H9 (cell line): ENCODE measurements at regions not wholly inside any gene's neighbourhood (a gene's known extent, or its start where the extent isn't known, plus 50 kb on each side); places are given as distances from the start of the nearest gene placed in this dataset.

Source experiments
- DNase-seq: peaks from one replicate; pipeline ENCODE4 v3.0.0-alpha.2; 2017
- H2AFZ ChIP-seq: one replicate; pipeline ENCODE4 v1.6.1; 2013; ENCODE audit warnings: mild to moderate bottlenecking, low read length, control low read depth, moderate library complexity
- H2AK5ac ChIP-seq: 2 replicates; pipeline ENCODE4 v1.6.1; 2013; ENCODE audit warnings: low read length, control low read depth, mixed read lengths; ENCODE audit not compliant: insufficient read length
- H2BK120ac ChIP-seq: one replicate; pipeline ENCODE4 v1.6.1; 2013; ENCODE audit warnings: low read depth, mild to moderate bottlenecking, low read length, control low read depth, inconsistent platforms; ENCODE audit not compliant: poor library complexity, severe bottlenecking
- H2BK12ac ChIP-seq: 2 replicates; pipeline ENCODE4 v1.6.1; 2013; ENCODE audit warnings: low read length, control low read depth, mixed read lengths, low read depth; ENCODE audit not compliant: insufficient read length
- H2BK15ac ChIP-seq: 2 replicates; pipeline ENCODE4 v1.6.1; 2013; ENCODE audit warnings: low read depth, low read length, control low read depth
- H2BK20ac ChIP-seq: one replicate; pipeline ENCODE4 v1.6.1; 2013; ENCODE audit warnings: low read depth, mild to moderate bottlenecking, low read length, control low read depth, inconsistent platforms; ENCODE audit not compliant: poor library complexity, severe bottlenecking
- H2BK5ac ChIP-seq: 2 replicates; pipeline ENCODE4 v1.6.1; 2013; ENCODE audit warnings: low read length, control low read depth, mixed read lengths; ENCODE audit not compliant: insufficient read length
- H3K14ac ChIP-seq: 2 replicates; pipeline ENCODE4 v1.6.1; 2013; ENCODE audit warnings: low read length, control low read depth; ENCODE audit not compliant: insufficient read depth
- H3K18ac ChIP-seq: 2 replicates; pipeline ENCODE4 v1.6.1; 2013; ENCODE audit warnings: low read depth, mild to moderate bottlenecking, mixed read lengths, low read length, control low read depth; ENCODE audit not compliant: insufficient read length
- H3K23ac ChIP-seq: 2 replicates; pipeline ENCODE4 v1.6.1; 2013; ENCODE audit warnings: low read length, control low read depth, mixed read lengths, low read depth; ENCODE audit not compliant: insufficient read length
- H3K23me2 ChIP-seq: 2 replicates; pipeline ENCODE4 v1.6.1; 2013; ENCODE audit warnings: low read depth, mild to moderate bottlenecking, mixed read lengths, low read length, control low read depth; ENCODE audit not compliant: insufficient read length, poor library complexity, severe bottlenecking
- H3K27ac ChIP-seq: 2 replicates; pipeline ENCODE4 v1.5.1; 2013; ENCODE audit warnings: low read length, control low read depth, mixed read lengths, low read depth; ENCODE audit not compliant: insufficient read length
- H3K27me3 ChIP-seq: 2 replicates; pipeline ENCODE4 v1.6.1; 2013; ENCODE audit warnings: low read length, control low read depth, inconsistent platforms; ENCODE audit not compliant: insufficient read depth
- H3K4ac ChIP-seq: 2 replicates; pipeline ENCODE4 v1.6.1; 2013; ENCODE audit warnings: low read depth, mild to moderate bottlenecking, control low read depth, inconsistent platforms, low read length, moderate library complexity
- H3K4me1 ChIP-seq: 2 replicates; pipeline ENCODE4 v1.6.1; 2013; ENCODE audit warnings: low read length, control low read depth, inconsistent platforms; ENCODE audit not compliant: insufficient read depth
- H3K4me2 ChIP-seq: 2 replicates; pipeline ENCODE4 v1.6.1; 2013; ENCODE audit warnings: low read length, control low read depth, mixed read lengths; ENCODE audit not compliant: insufficient read length, insufficient read depth
- H3K56ac ChIP-seq: 2 replicates; pipeline ENCODE4 v1.6.1; 2013; ENCODE audit warnings: low read depth, mild to moderate bottlenecking, mixed read lengths, low read length, control low read depth; ENCODE audit not compliant: insufficient read length
- H3K79me1 ChIP-seq: 2 replicates; pipeline ENCODE4 v1.6.1; 2013; ENCODE audit warnings: low read depth, mild to moderate bottlenecking, moderate library complexity, low read length, control low read depth, inconsistent platforms; ENCODE audit not compliant: insufficient read depth, poor library complexity, severe bottlenecking
- H3K79me2 ChIP-seq: 2 replicates; pipeline ENCODE4 v1.6.1; 2013; ENCODE audit warnings: low read length, control low read depth, inconsistent platforms; ENCODE audit not compliant: insufficient read depth
- H3K9ac ChIP-seq: 2 replicates; pipeline ENCODE4 v1.6.1; 2013; ENCODE audit warnings: low read length, control low read depth, mixed read lengths; ENCODE audit not compliant: insufficient read length; ENCODE audit errors: extremely low read depth
- H3K9me3 ChIP-seq: one replicate; pipeline ENCODE4 v1.6.1; 2013; ENCODE audit warnings: low read depth, low read length, inconsistent platforms; ENCODE audit not compliant: control insufficient read depth
- H3T11ph ChIP-seq: one replicate; pipeline ENCODE4 v1.6.1; 2013; ENCODE audit warnings: mild to moderate bottlenecking, low read length, control low read depth, inconsistent platforms
- H4K20me1 ChIP-seq: one replicate; pipeline ENCODE4 v1.6.1; 2013; ENCODE audit not compliant: control insufficient read depth, insufficient read length, insufficient read depth
- H4K5ac ChIP-seq: 2 replicates; pipeline ENCODE4 v1.6.1; 2013; ENCODE audit warnings: low read depth, mild to moderate bottlenecking, mixed read lengths, low read length, control low read depth; ENCODE audit not compliant: insufficient read length
- H4K8ac ChIP-seq: replicated peaks from 2 replicates; pipeline ENCODE4 v1.6.1; 2013; ENCODE audit warnings: low read length, control low read depth, mixed read lengths, low read depth; ENCODE audit not compliant: insufficient read length
- H4K91ac ChIP-seq: 2 replicates; pipeline ENCODE4 v1.6.1; 2013; ENCODE audit warnings: low read depth, mild to moderate bottlenecking, moderate library complexity, mixed read lengths, low read length, control low read depth; ENCODE audit not compliant: insufficient read length
- H3K27ac Mint-ChIP-seq, 3 experiments: 2 replicates in 2 of 3; 3 replicates in 1 of 3; pipeline ENCODE4 v1.8.0; 2020 to 2021; ENCODE audit warnings: mixed read lengths in 3 of 3, mild to moderate bottlenecking in 1 of 3, moderate library complexity in 1 of 3
- H3K27me3 Mint-ChIP-seq: 2 replicates; pipeline ENCODE4 v1.8.0; 2021; ENCODE audit warnings: low read depth, mild to moderate bottlenecking, moderate library complexity, mixed read lengths
- H3K36me3 Mint-ChIP-seq, 3 experiments: 2 replicates in 2 of 3; 3 replicates in 1 of 3; pipeline ENCODE4 v1.8.0; 2020 to 2021; ENCODE audit warnings: low read depth in 3 of 3, mixed read lengths in 3 of 3; ENCODE audit not compliant: insufficient read depth in 1 of 3
- H3K4me1 Mint-ChIP-seq, 2 experiments: 2 replicates each; pipeline ENCODE4 v1.8.0; 2020; ENCODE audit warnings: mixed read lengths in 2 of 2
- H3K4me3 Mint-ChIP-seq, 2 experiments: 2 replicates in 1 of 2; 3 replicates in 1 of 2; pipeline ENCODE4 v1.8.0; 2020 to 2021; ENCODE audit warnings: mild to moderate bottlenecking in 2 of 2, mixed read lengths in 2 of 2, moderate library complexity in 1 of 2
- H3K9me3 Mint-ChIP-seq, 2 experiments: 2 replicates in 1 of 2; 3 replicates in 1 of 2; pipeline ENCODE4 v1.8.0; 2020; ENCODE audit warnings: mild to moderate bottlenecking in 2 of 2, mixed read lengths in 2 of 2, moderate library complexity in 1 of 2
- CTCF ChIP-seq: fragments of 200-600 bp; sonication (generic); conservative IDR thresholded peaks from 3 replicates; pipeline ENCODE4 v1.8.0; 2021; ENCODE audit warnings: antibody characterized with exemption, mild to moderate bottlenecking
- WGBS: extraction: QIAGEN DNeasy Blood & Tissue Kit; methylation state at CpG from one replicate; pipeline ENCODE4 v1.1.7; 2013; ENCODE audit warnings: missing lambda C conversion rate, low lambda C conversion rate, mixed read lengths; ENCODE audit not compliant: insufficient read length; ENCODE audit errors: extremely low coverage; 5-methylcytosine and 5-hydroxymethylcytosine counted together

GRCh38 chr2:193537531-193537930 lies 1342.8 kb upstream of the TMEFF2 start:
- no CpG with 5 or more reads among the region's 2 CpGs for WGBS
- Histone ChIP-seq H3K23ac (no peak overlapping the region), H2BK20ac (no peak overlapping the region), H3T11ph (no peak overlapping the region), H2AK5ac (no peak overlapping the region), H3K9ac (no peak overlapping the region), H3K23me2 (no peaks in the 10 kb centered on the region), H3K4me1 (no peaks in the 10 kb centered on the region), H4K8ac (no peak overlapping the region), H4K20me1 (no peaks in the 10 kb centered on the region), H3K27ac (no peak overlapping the region), H2BK120ac (no peak overlapping the region), H3K79me2 (no peaks in the 10 kb centered on the region), H4K5ac (no peak overlapping the region), H3K79me1 (no peaks in the 10 kb centered on the region), H3K9me3 (no peaks in the 10 kb centered on the region), H2BK12ac (no peak overlapping the region), H2BK5ac (no peak overlapping the region), H3K4ac (no peak overlapping the region), H3K14ac (no peak overlapping the region), H3K4me2 (no peak overlapping the region), H2AFZ (no peak overlapping the region), H3K56ac (no peak overlapping the region), H3K27me3 (no peaks in the 10 kb centered on the region), H3K18ac (no peak overlapping the region), H4K91ac (no peak overlapping the region), H2BK15ac (no peak overlapping the region)
- peaks cover 3 to 4% of the 10 kb centered on the region in 2 experiments; a peak in 2 of 5 replicates for H3K9me3 Mint-ChIP-seq
- TF ChIP-seq CTCF, result no peak
- DNase-seq, result no peak
- no peak overlapping the region for H3K27ac Mint-ChIP-seq
- H3K27me3 Mint-ChIP-seq, result no peaks in the 10 kb centered on the region
- peaks cover 5 to 7% (median 6%) of the 10 kb centered on the region in 3 experiments for H3K36me3 Mint-ChIP-seq
- H3K4me1 Mint-ChIP-seq, result peaks cover 1% of the 10 kb centered on the region in 2 experiments; a peak in 2 of 4 replicates
- H3K4me3 Mint-ChIP-seq, result no peak overlapping the region
